Neural cell (in vitro differentiated cells): ENCODE measurements at regions not wholly inside any gene's neighbourhood (a gene's known extent, or its start where the extent isn't known, plus 50 kb on each side); places are given as distances from the start of the nearest gene placed in this dataset.

Source experiments
- H2AFZ ChIP-seq: fragments of 200-600, 300-800 bp; sonication (generic), shearing (Covaris generic); 2 replicates; pipeline ENCODE4 v1.6.0; 2014; ENCODE audit warnings: low read depth, mild to moderate bottlenecking, antibody characterized with exemption, low read length, moderate library complexity
- H3F3A ChIP-seq: fragments of 200-600 bp; shearing (Covaris generic); 2 replicates; pipeline ENCODE4 v1.6.1; 2016; ENCODE audit warnings: mild to moderate bottlenecking, moderate library complexity, mixed read lengths, antibody characterized with exemption, low read length; ENCODE audit not compliant: insufficient read depth, poor library complexity, severe bottlenecking
- H3K27ac ChIP-seq: fragments of 200-600, 300-800 bp; sonication (generic), shearing (Covaris generic); 2 replicates; pipeline ENCODE4 v1.5.1; 2014; ENCODE audit warnings: mild to moderate bottlenecking, low read length, moderate library complexity
- H3K27me3 ChIP-seq: fragments of 300-800, 200-600 bp; sonication (generic), shearing (Covaris generic); 2 replicates; pipeline ENCODE4 v1.6.0; 2014; ENCODE audit warnings: mild to moderate bottlenecking, low read depth, low read length, moderate library complexity; ENCODE audit not compliant: insufficient read depth
- H3K36me3 ChIP-seq: fragments of 300-800, 200-600 bp; sonication (generic), shearing (Covaris generic); 2 replicates; pipeline ENCODE4 v1.5.1; 2014; ENCODE audit warnings: mild to moderate bottlenecking, antibody characterized with exemption, low read length, moderate library complexity; ENCODE audit not compliant: insufficient read depth
- H3K4me2 ChIP-seq: fragments of 300-800, 200-600 bp; sonication (generic), shearing (Covaris generic); 2 replicates; pipeline ENCODE4 v1.6.0; 2014; ENCODE audit warnings: mild to moderate bottlenecking, low read length
- H3K4me3 ChIP-seq: fragments of 300-800, 200-600 bp; sonication (generic), shearing (Covaris generic); 2 replicates; pipeline ENCODE4 v1.5.1; 2014; ENCODE audit warnings: mild to moderate bottlenecking, low read length, moderate library complexity
- H3K79me2 ChIP-seq: fragments of 200-600 bp; shearing (Covaris generic); replicated peaks from 2 replicates; pipeline ENCODE4 v1.6.0; 2014; ENCODE audit warnings: mild to moderate bottlenecking, low read length, moderate library complexity; ENCODE audit not compliant: insufficient read depth
- H3K9ac ChIP-seq: fragments of 300-800, 200-600 bp; sonication (generic), shearing (Covaris generic); 2 replicates; pipeline ENCODE4 v1.6.1; 2016; ENCODE audit warnings: mild to moderate bottlenecking, low read length, mixed read lengths
- H3K9me2 ChIP-seq: fragments of 200-600 bp; shearing (Covaris generic); 2 replicates; pipeline ENCODE4 v1.6.1; 2016; ENCODE audit warnings: mild to moderate bottlenecking, low read length, mixed read lengths; ENCODE audit not compliant: insufficient read depth
- H3K9me3 ChIP-seq: fragments of 200-600, 300-800 bp; sonication (generic), shearing (Covaris generic); 2 replicates; pipeline ENCODE4 v1.6.1; 2016; ENCODE audit warnings: mild to moderate bottlenecking, mixed run types, low read length, moderate library complexity, mixed read lengths
- H4K20me1 ChIP-seq: fragments of 200-600 bp; shearing (Covaris generic); 2 replicates; pipeline ENCODE4 v1.6.1; 2016; ENCODE audit warnings: mild to moderate bottlenecking, mixed run types; ENCODE audit not compliant: insufficient read depth
- EP300 ChIP-seq: fragments of 450-650 bp; conservative IDR thresholded peaks from 2 replicates; pipeline ENCODE4 v1.6.1; 2014; ENCODE audit warnings: antibody characterized with exemption, mild to moderate bottlenecking, moderate library complexity; ENCODE audit not compliant: poor library complexity, severe bottlenecking
- EZH2 ChIP-seq: fragments of 200-600, 300-800 bp; shearing (Covaris generic), sonication (generic); IDR thresholded peaks from 2 replicates; pipeline ENCODE4 v1.6.1; 2014; ENCODE audit warnings: antibody characterized with exemption, low read length, borderline replicate concordance, mild to moderate bottlenecking; ENCODE audit not compliant: insufficient read depth, poor library complexity, severe bottlenecking
- MXI1 ChIP-seq: fragments of 450-650 bp; conservative IDR thresholded peaks from 2 replicates; pipeline ENCODE4 v1.6.1; 2014; ENCODE audit warnings: antibody characterized with exemption, mild to moderate bottlenecking; ENCODE audit not compliant: poor library complexity, severe bottlenecking
- POLR2AphosphoS5 ChIP-seq: IDR thresholded peaks from 2 replicates; pipeline ENCODE4 v1.6.1; 2012
- RAD21 ChIP-seq: fragments of 450-650 bp; conservative IDR thresholded peaks from 2 replicates; pipeline ENCODE4 v1.6.1; 2014; ENCODE audit warnings: antibody characterized with exemption, mild to moderate bottlenecking, moderate library complexity
- REST ChIP-seq: IDR thresholded peaks from 2 replicates; pipeline ENCODE4 v1.6.1; 2012; ENCODE audit warnings: borderline replicate concordance
- SMC3 ChIP-seq: fragments of 450-650 bp; conservative IDR thresholded peaks from 2 replicates; pipeline ENCODE4 v1.6.1; 2014; ENCODE audit warnings: antibody characterized with exemption, mild to moderate bottlenecking, moderate library complexity; ENCODE audit not compliant: poor library complexity
- TAF1 ChIP-seq: IDR thresholded peaks from 2 replicates; pipeline ENCODE4 v1.6.1; 2012; ENCODE audit warnings: low read depth
- TF ChIP-seq, protein P1 (sequence below): fragments of 450-650 bp; IDR thresholded peaks from 2 replicates; pipeline ENCODE4 v1.5.1; 2014; ENCODE audit warnings: antibody characterized with exemption, mild to moderate bottlenecking, moderate library complexity; ENCODE audit not compliant: poor library complexity, severe bottlenecking

GRCh38 chr5:57785946-57786345 is 303.3 kb upstream of the ACTBL2 start:
- TF ChIP-seq EZH2 (no peak), POLR2AphosphoS5 (no peak), RAD21 (no peak), REST (no peak), MXI1 (no peak), SMC3 (no peak), TAF1 (no peak), EP300 (no peak)
- TF ChIP-seq, protein P1, sequence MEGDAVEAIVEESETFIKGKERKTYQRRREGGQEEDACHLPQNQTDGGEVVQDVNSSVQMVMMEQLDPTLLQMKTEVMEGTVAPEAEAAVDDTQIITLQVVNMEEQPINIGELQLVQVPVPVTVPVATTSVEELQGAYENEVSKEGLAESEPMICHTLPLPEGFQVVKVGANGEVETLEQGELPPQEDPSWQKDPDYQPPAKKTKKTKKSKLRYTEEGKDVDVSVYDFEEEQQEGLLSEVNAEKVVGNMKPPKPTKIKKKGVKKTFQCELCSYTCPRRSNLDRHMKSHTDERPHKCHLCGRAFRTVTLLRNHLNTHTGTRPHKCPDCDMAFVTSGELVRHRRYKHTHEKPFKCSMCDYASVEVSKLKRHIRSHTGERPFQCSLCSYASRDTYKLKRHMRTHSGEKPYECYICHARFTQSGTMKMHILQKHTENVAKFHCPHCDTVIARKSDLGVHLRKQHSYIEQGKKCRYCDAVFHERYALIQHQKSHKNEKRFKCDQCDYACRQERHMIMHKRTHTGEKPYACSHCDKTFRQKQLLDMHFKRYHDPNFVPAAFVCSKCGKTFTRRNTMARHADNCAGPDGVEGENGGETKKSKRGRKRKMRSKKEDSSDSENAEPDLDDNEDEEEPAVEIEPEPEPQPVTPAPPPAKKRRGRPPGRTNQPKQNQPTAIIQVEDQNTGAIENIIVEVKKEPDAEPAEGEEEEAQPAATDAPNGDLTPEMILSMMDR = no peak
- H3K9me2 ChIP-seq = no peaks in the 10 kb centered on the region
- H3K9ac ChIP-seq = no peak overlapping the region
- H3K4me3 ChIP-seq = no peak overlapping the region
- no peak overlapping the region for H3K27ac ChIP-seq
- no peaks in the 10 kb centered on the region for H3K27me3 ChIP-seq
- no peaks in the 10 kb centered on the region for H4K20me1 ChIP-seq
- no peak overlapping the region for H2AFZ ChIP-seq
- no peak overlapping the region for H3K4me2 ChIP-seq
- no peaks in the 10 kb centered on the region for H3F3A ChIP-seq
- no peaks in the 10 kb centered on the region for H3K36me3 ChIP-seq
- H3K9me3 ChIP-seq = no peaks in the 10 kb centered on the region
- H3K79me2 ChIP-seq = no peaks in the 10 kb centered on the region

DNA sequence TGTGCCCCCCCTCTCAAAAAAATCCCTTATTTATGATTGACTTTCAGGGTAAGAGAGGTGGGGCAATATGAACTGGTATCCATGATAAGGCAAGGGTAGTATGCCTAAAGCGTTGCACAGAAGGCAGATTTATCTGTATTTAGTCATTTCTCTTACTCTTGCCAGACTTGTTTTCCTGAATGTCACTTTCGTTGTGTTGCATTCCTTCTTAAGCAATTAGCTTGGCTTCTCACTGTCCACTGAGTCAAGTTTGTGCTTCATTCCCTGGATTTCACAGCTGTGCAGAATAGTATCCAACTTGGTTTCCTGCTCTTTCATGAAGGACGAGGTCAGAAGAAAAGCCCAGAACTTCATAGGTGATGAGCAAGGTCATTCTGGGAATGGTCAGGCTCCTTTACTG is 301.5 kb upstream of the ACTBL2 start:
- H3K9me2 ChIP-seq = no peaks in the 10 kb centered on the region
- H3K4me3 ChIP-seq = no peak overlapping the region
- no peaks in the 10 kb centered on the region for H3K27me3 ChIP-seq
- H3K4me2 ChIP-seq = no peak overlapping the region
- TF ChIP-seq MXI1 (no peak), POLR2AphosphoS5 (no peak), SMC3 (no peak), TAF1 (no peak), RAD21 (no peak), EP300 (no peak), EZH2 (no peak), REST (no peak)
- TF ChIP-seq, protein P1 = no peak
- H4K20me1 ChIP-seq = no peaks in the 10 kb centered on the region
- no peaks in the 10 kb centered on the region for H3K9me3 ChIP-seq
- H3K36me3 ChIP-seq = no peaks in the 10 kb centered on the region
- no peak overlapping the region for H2AFZ ChIP-seq
- H3K27ac ChIP-seq = no peak overlapping the region
- H3F3A ChIP-seq = no peaks in the 10 kb centered on the region
- no peak overlapping the region for H3K9ac ChIP-seq
- no peaks in the 10 kb centered on the region for H3K79me2 ChIP-seq
